HepG2 (cell line): ENCODE measurements at regions not wholly inside any gene's neighbourhood (a gene's known extent, or its start where the extent isn't known, plus 50 kb on each side); places are given as distances from the start of the nearest gene placed in this dataset.

Experiments
- ATAC-seq: fragments of 200-7000 bp; cut with Tn5 transposase; 3 replicates; pipeline ENCODE4 v1.9.1; 2020; ENCODE audit warnings: mild to moderate bottlenecking, moderate library complexity
- BruUV-seq: library from RNA; stranded (reverse); fragments of 400-500 nt; replicated peaks from 2 replicates; lab custom pipeline; 2021; lab: Mats Ljungman, UMichigan
- CTCF ChIA-PET: fragments of 300-600 bp; formaldehyde crosslinking; extraction: SDS; loops from one replicate; lab custom pipeline; 2021; ENCODE audit warnings: low total read pairs, inconsistent platforms, low intra/inter-chr PET ratio; lab: Yijun Ruan, JAX
- POLR2A ChIA-PET: fragments of 350-600 bp; sonication (Branson Sonifier 250); formaldehyde crosslinking; loops from one replicate; lab custom pipeline; 2020; ENCODE audit warnings: antibody characterized with exemption, inconsistent platforms; lab: Yijun Ruan, JAX
- DNase-seq: peaks from one replicate; pipeline ENCODE4 v3.0.0-alpha.2; 2015; ENCODE audit warnings: low spot score
- FAIRE-seq: peaks from 3 replicates; lab custom pipeline; 2011; peaks lifted over from hg19 to GRCh38; lab: Jason Lieb, UNC
- H2AFZ ChIP-seq: one replicate; pipeline ENCODE4 v1.6.1; 2011; ENCODE audit warnings: low read length, inconsistent platforms
- H3K27ac ChIP-seq: fragments of 300-600 bp; 3 replicates; pipeline ENCODE4 v1.8.0; 2011; ENCODE audit warnings: mixed run types, mild to moderate bottlenecking, mixed read lengths, low read length, inconsistent platforms; ENCODE audit not compliant: insufficient read depth; ENCODE audit errors: extremely low read length
- H3K27me3 ChIP-seq, 2 experiments: fragments of 200-600 bp in 1 of 2; 2 replicates in 1 of 2; 3 replicates in 1 of 2; pipeline versions ENCODE4 v1.6.0 to v1.8.0; 2011; ENCODE audit warnings: low read length in 2 of 2, mild to moderate bottlenecking in 2 of 2, moderate library complexity in 2 of 2, inconsistent platforms in 1 of 2; ENCODE audit not compliant: insufficient read depth in 2 of 2, control insufficient read depth in 1 of 2
- H3K36me3 ChIP-seq, 2 experiments: fragments of 200-600 bp in 1 of 2; replicated peaks in 1 of 2; 2 replicates in 1 of 2; 3 replicates in 1 of 2; pipeline versions ENCODE4 v1.5.1 to v1.8.0; 2011; ENCODE audit warnings: low read length in 2 of 2, inconsistent platforms in 1 of 2; ENCODE audit not compliant: insufficient read depth in 2 of 2, control insufficient read depth in 1 of 2
- H3K4me1 ChIP-seq: 2 replicates; pipeline ENCODE4 v1.5.1; 2012; ENCODE audit warnings: low read length, inconsistent platforms; ENCODE audit not compliant: insufficient read depth
- H3K4me2 ChIP-seq: 2 replicates; pipeline ENCODE4 v1.6.0; 2011; ENCODE audit warnings: low read depth, low read length, inconsistent platforms
- H3K4me3 ChIP-seq, 3 experiments: fragments of 200-600 bp in 1 of 3; sonication (generic), shearing (Covaris generic) in 1 of 3; replicated peaks in 1 of 3; 2 replicates each; pipeline ENCODE4 v1.5.1; 2011 to 2016; ENCODE audit warnings: low read length in 3 of 3, inconsistent platforms in 2 of 3, low read depth in 2 of 3, mild to moderate bottlenecking in 2 of 3, control low read depth in 1 of 3, mixed read lengths in 1 of 3; ENCODE audit not compliant: insufficient read depth in 1 of 3
- H3K79me2 ChIP-seq: one replicate; pipeline ENCODE4 v1.6.1; 2011; ENCODE audit warnings: low read length, inconsistent platforms; ENCODE audit not compliant: insufficient read depth
- H3K9ac ChIP-seq: 2 replicates; pipeline ENCODE4 v1.6.0; 2011; ENCODE audit warnings: mild to moderate bottlenecking, low read depth, low read length, inconsistent platforms; ENCODE audit not compliant: insufficient read depth
- H3K9me3 ChIP-seq: 2 replicates; pipeline ENCODE4 v1.5.1; 2012; ENCODE audit warnings: mild to moderate bottlenecking, low read length
- H4K20me1 ChIP-seq: 2 replicates; pipeline ENCODE4 v1.6.0; 2011; ENCODE audit warnings: inconsistent platforms, mild to moderate bottlenecking, low read length, moderate library complexity; ENCODE audit not compliant: insufficient read depth
- ARID2 ChIP-seq: sonication (generic); formaldehyde crosslinking; IDR thresholded peaks from 2 replicates; pipeline ENCODE4 v1.8.1; 2022; ENCODE audit warnings: mild to moderate bottlenecking, missing genetic modification reagents, borderline replicate concordance
- CBX1 ChIP-seq: IDR thresholded peaks from one replicate; pipeline ENCODE4 v1.6.1; 2016; ENCODE audit warnings: antibody characterized with exemption, low read depth
- GTF3A ChIP-seq: sonication (generic); formaldehyde crosslinking; conservative IDR thresholded peaks from 2 replicates; pipeline ENCODE4 v1.4.0; 2020; ENCODE audit warnings: mild to moderate bottlenecking, missing genetic modification reagents
- MED1 ChIP-seq: sonication (generic); formaldehyde crosslinking; IDR thresholded peaks from 2 replicates; pipeline ENCODE4 v1.4.0; 2020; ENCODE audit warnings: missing genetic modification reagents
- MEIS2 ChIP-seq: sonication (generic); formaldehyde crosslinking; IDR thresholded peaks from 2 replicates; pipeline ENCODE4 v1.9.0; 2021; ENCODE audit warnings: mild to moderate bottlenecking, missing genetic modification reagents
- MTA3 ChIP-seq: sonication (generic); formaldehyde crosslinking; IDR thresholded peaks from 2 replicates; pipeline ENCODE4 v1.4.0; 2020; ENCODE audit warnings: missing genetic modification reagents
- PRMT3 ChIP-seq: sonication (generic); formaldehyde crosslinking; IDR thresholded peaks from 2 replicates; pipeline ENCODE4 v1.8.1; 2022; ENCODE audit warnings: low read depth, mild to moderate bottlenecking, moderate library complexity, missing genetic modification reagents, borderline replicate concordance
- REXO4 ChIP-seq: sonication (generic); formaldehyde crosslinking; IDR thresholded peaks from 2 replicates; pipeline ENCODE4 v1.8.0; 2022; ENCODE audit warnings: missing genetic modification reagents, mild to moderate bottlenecking, borderline replicate concordance
- SRSF4 ChIP-seq: fragments of 200-400 bp; formaldehyde crosslinking; IDR thresholded peaks from one replicate; pipeline ENCODE4 v1.6.1; 2018; ENCODE audit warnings: mild to moderate bottlenecking, low read depth, low read length, moderate library complexity; ENCODE audit not compliant: poor library complexity, severe bottlenecking
- ZNF354B ChIP-seq: sonication (generic); formaldehyde crosslinking; IDR thresholded peaks from 2 replicates; pipeline ENCODE4 v1.8.0; 2022; ENCODE audit warnings: mild to moderate bottlenecking, missing genetic modification reagents
- WGBS: methylation state at CpG from one replicate; pipeline ENCODE4 v1.1.6; 2017; ENCODE audit warnings: low lambda C conversion rate; 5-methylcytosine and 5-hydroxymethylcytosine counted together
- in situ Hi-C: cut with HindIII; loops from 2 replicates; pipeline ENCODE4 v1.10.0; 2017; ENCODE audit warnings: low pct_unique_long_range_greater_than_20kb; ENCODE audit not compliant: extremely low pct_ligation_motif_present
- intact Hi-C: fragments of 100-400 bp; cut with micrococcal nuclease; formaldehyde crosslinking; loops from one replicate; pipeline ENCODE4 v1.10.0; 2022; ENCODE audit not compliant: unreplicated experiment
- TF ChIP-seq, protein P1 (sequence below): IDR thresholded peaks from 2 replicates; pipeline ENCODE4 v1.6.1; 2012; ENCODE audit warnings: inconsistent platforms
- TF ChIP-seq, protein P2 (sequence below): sonication (generic); formaldehyde crosslinking; IDR thresholded peaks from 2 replicates; pipeline ENCODE4 v1.9.0; 2021; ENCODE audit warnings: missing genetic modification reagents, borderline replicate concordance
- TF ChIP-seq, protein P3 (sequence below): sonication (generic); formaldehyde crosslinking; IDR thresholded peaks from 2 replicates; pipeline ENCODE4 v1.8.1; 2023; ENCODE audit warnings: mild to moderate bottlenecking, missing genetic modification reagents
- TF ChIP-seq, protein P4 (sequence below): IDR thresholded peaks from 2 replicates; pipeline ENCODE4 v1.6.1; 2016

DNA sequence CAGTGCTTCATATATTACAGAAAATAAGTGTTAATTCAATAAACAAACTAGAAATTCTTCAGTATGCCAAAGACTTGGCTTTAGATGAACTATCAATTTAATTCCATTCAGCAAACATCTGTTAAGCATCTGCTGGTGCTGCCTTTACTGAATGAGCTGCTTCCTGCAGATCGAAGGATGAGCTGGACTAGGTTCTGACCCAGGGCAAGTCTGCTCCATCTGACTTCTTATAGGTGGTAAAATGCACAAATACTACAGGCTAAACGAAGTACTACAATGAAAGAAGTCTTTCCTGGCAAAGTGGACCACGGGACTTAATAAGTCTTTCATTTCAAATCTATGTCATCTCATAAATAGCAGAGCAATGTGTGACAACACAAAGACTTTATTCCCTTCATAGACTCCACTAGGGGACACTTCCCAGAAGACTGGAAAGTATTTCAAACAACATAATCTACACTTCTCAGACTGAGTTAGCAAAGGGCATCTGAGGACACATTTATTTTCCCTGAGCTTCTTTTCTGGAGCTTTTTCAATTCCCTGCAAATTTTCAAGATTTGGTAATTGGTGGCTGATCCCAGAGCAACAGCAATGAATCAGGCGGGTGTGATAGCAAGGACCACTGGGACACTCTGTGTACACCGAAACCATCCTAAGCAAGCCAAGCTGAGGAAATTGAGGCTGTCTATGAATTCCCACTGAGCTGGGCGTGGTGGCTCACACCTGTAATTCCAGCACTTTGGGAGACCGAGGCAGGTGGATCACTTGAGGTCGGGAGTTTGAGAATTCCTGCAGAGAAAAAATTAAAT is 108.9 kb upstream of the FRMD4A start:
- no peaks in the 10 kb centered on the region for H3K4me1 ChIP-seq
- no peak overlapping the region for H2AFZ ChIP-seq
- no peak for DNase-seq
- H3K79me2 ChIP-seq = no peaks in the 10 kb centered on the region
- no peak overlapping the region for H3K4me2 ChIP-seq
- CTCF ChIA-PET = no interaction called here
- no peak overlapping the region for H3K27ac ChIP-seq
- no peaks in the 10 kb centered on the region for H3K36me3 ChIP-seq
- H3K9me3 ChIP-seq = no peaks in the 10 kb centered on the region
- intact Hi-C loops = no loop called here
- no peak for FAIRE-seq
- BruUV-seq = no TSS peak
- peaks cover 0 to 2% of the 10 kb centered on the region in 2 experiments; a peak in 1 of 5 replicates for H3K27me3 ChIP-seq
- 21% methylated on average over 8 of the region's 8 CpGs for whole genome bisulfite sequencing
- no peaks in the 10 kb centered on the region for H4K20me1 ChIP-seq
- H3K4me3 ChIP-seq = no peak overlapping the region
- no peak for ATAC-seq
- TF ChIP-seq MEIS2 (CRISPR knock-in tag) (no peak), MED1 (no peak), GTF3A (CRISPR knock-in tag) (no peak), ARID2 (CRISPR knock-in tag) (no peak), SRSF4 (no peak), PRMT3 (CRISPR knock-in tag) (no peak), CBX1 (no peak), ZNF354B (no peak), REXO4 (CRISPR knock-in tag) (no peak), MTA3 (no peak)
- TF ChIP-seq, protein P1, sequence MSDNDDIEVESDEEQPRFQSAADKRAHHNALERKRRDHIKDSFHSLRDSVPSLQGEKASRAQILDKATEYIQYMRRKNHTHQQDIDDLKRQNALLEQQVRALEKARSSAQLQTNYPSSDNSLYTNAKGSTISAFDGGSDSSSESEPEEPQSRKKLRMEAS = no peak
- TF ChIP-seq, protein P2, sequence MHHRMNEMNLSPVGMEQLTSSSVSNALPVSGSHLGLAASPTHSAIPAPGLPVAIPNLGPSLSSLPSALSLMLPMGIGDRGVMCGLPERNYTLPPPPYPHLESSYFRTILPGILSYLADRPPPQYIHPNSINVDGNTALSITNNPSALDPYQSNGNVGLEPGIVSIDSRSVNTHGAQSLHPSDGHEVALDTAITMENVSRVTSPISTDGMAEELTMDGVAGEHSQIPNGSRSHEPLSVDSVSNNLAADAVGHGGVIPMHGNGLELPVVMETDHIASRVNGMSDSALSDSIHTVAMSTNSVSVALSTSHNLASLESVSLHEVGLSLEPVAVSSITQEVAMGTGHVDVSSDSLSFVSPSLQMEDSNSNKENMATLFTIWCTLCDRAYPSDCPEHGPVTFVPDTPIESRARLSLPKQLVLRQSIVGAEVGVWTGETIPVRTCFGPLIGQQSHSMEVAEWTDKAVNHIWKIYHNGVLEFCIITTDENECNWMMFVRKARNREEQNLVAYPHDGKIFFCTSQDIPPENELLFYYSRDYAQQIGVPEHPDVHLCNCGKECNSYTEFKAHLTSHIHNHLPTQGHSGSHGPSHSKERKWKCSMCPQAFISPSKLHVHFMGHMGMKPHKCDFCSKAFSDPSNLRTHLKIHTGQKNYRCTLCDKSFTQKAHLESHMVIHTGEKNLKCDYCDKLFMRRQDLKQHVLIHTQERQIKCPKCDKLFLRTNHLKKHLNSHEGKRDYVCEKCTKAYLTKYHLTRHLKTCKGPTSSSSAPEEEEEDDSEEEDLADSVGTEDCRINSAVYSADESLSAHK (CRISPR knock-in tag) = no peak
- TF ChIP-seq, protein P3, sequence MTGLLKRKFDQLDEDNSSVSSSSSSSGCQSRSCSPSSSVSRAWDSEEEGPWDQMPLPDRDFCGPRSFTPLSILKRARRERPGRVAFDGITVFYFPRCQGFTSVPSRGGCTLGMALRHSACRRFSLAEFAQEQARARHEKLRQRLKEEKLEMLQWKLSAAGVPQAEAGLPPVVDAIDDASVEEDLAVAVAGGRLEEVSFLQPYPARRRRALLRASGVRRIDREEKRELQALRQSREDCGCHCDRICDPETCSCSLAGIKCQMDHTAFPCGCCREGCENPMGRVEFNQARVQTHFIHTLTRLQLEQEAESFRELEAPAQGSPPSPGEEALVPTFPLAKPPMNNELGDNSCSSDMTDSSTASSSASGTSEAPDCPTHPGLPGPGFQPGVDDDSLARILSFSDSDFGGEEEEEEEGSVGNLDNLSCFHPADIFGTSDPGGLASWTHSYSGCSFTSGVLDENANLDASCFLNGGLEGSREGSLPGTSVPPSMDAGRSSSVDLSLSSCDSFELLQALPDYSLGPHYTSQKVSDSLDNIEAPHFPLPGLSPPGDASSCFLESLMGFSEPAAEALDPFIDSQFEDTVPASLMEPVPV (CRISPR knock-in tag) = no peak
- TF ChIP-seq, protein P4, sequence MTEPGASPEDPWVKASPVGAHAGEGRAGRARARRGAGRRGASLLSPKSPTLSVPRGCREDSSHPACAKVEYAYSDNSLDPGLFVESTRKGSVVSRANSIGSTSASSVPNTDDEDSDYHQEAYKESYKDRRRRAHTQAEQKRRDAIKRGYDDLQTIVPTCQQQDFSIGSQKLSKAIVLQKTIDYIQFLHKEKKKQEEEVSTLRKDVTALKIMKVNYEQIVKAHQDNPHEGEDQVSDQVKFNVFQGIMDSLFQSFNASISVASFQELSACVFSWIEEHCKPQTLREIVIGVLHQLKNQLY (CRISPR knock-in tag) = no peak
- TF ChIP-seq, all 625 proteins: peak for 0
- no peak overlapping the region for H3K9ac ChIP-seq
- POLR2A ChIA-PET = no interaction called here
- in situ Hi-C loops = no loop called here
